Caco-2 (cell line): ENCODE measurements at regions not wholly inside any gene's neighbourhood (a gene's known extent, or its start where the extent isn't known, plus 50 kb on each side); places are given as distances from the start of the nearest gene placed in this dataset.

Experiments
- BruUV-seq: library from RNA; stranded (reverse); fragments of 400-500 nt; replicated peaks from 2 replicates; lab custom pipeline; 2021; lab: Mats Ljungman, UMichigan
- CTCF ChIA-PET: fragments of 300-600 bp; sonication (Branson Sonifier 250); formaldehyde crosslinking; loops from one replicate; lab custom pipeline; 2022; ENCODE audit warnings: antibody characterized with exemption; lab: Charles Lee
- POLR2A ChIA-PET: fragments of 300-600 bp; sonication (Branson Sonifier 250); formaldehyde crosslinking; loops from one replicate; lab custom pipeline; 2022; ENCODE audit warnings: antibody characterized with exemption; lab: Charles Lee
- DNase-seq, 2 experiments: peaks; one replicate each; pipeline versions ENCODE4 v3.0.0 to v3.0.0-alpha.2; 2020 to 2022
- H3K27me3 ChIP-seq: replicated peaks from 2 replicates; pipeline ENCODE4 v1.6.0; 2011; ENCODE audit warnings: low read length; ENCODE audit not compliant: control insufficient read depth, insufficient read depth
- H3K36me3 ChIP-seq: 2 replicates; pipeline ENCODE4 v1.5.1; 2011; ENCODE audit warnings: low read length; ENCODE audit not compliant: control insufficient read depth, insufficient read depth
- H3K4me1 ChIP-seq: fragments of 250-450 bp; sonication (Bioruptor Pico); 2 replicates; pipeline ENCODE4 v1.5.1; 2020; ENCODE audit warnings: mild to moderate bottlenecking
- H3K4me3 ChIP-seq: 2 replicates; pipeline ENCODE4 v1.5.1; 2011; ENCODE audit warnings: low read depth, mild to moderate bottlenecking, control low read depth, low read length
- H3K9me3 ChIP-seq: fragments of 250-450 bp; sonication (Bioruptor Pico); 2 replicates; pipeline ENCODE4 v1.5.1; 2020; ENCODE audit warnings: mild to moderate bottlenecking, moderate library complexity
- H3K27ac Mint-ChIP-seq: one replicate; pipeline ENCODE4 v1.8.0; 2022; ENCODE audit warnings: mixed read lengths; ENCODE audit not compliant: unreplicated experiment
- H3K27me3 Mint-ChIP-seq: one replicate; pipeline ENCODE4 v1.8.0; 2022; ENCODE audit warnings: mixed read lengths; ENCODE audit not compliant: insufficient read depth, unreplicated experiment
- H3K36me3 Mint-ChIP-seq: one replicate; pipeline ENCODE4 v1.8.0; 2022; ENCODE audit warnings: mild to moderate bottlenecking, mixed read lengths; ENCODE audit not compliant: insufficient read depth, unreplicated experiment
- H3K4me1 Mint-ChIP-seq: one replicate; pipeline ENCODE4 v1.8.0; 2022; ENCODE audit warnings: low read depth, mixed read lengths; ENCODE audit not compliant: unreplicated experiment
- H3K4me3 Mint-ChIP-seq: one replicate; pipeline ENCODE4 v1.8.0; 2022; ENCODE audit warnings: mild to moderate bottlenecking, moderate library complexity, mixed read lengths; ENCODE audit not compliant: unreplicated experiment
- H3K9me3 Mint-ChIP-seq: one replicate; pipeline ENCODE4 v1.8.0; 2022; ENCODE audit warnings: mixed read lengths; ENCODE audit not compliant: unreplicated experiment
- intact Hi-C: fragments of 100-400 bp; cut with micrococcal nuclease; formaldehyde crosslinking; loops from one replicate; pipeline ENCODE4 v1.10.0; 2022; ENCODE audit not compliant: unreplicated experiment
- TF ChIP-seq, protein P1 (sequence below), 2 experiments: fragments of 200-600 bp in 1 of 2; IDR thresholded peaks; 1 replicate in 1 of 2; 2 replicates in 1 of 2; pipeline versions ENCODE4 v1.5.1 to v1.8.0; 2011 to 2022; ENCODE audit warnings: antibody characterized with exemption in 1 of 2, control low read depth in 1 of 2, inconsistent platforms in 1 of 2, low read depth in 1 of 2, low read length in 1 of 2, mild to moderate bottlenecking in 1 of 2, moderate library complexity in 1 of 2; ENCODE audit not compliant: insufficient read depth in 1 of 2, severe bottlenecking in 1 of 2, unreplicated experiment in 1 of 2

DNA sequence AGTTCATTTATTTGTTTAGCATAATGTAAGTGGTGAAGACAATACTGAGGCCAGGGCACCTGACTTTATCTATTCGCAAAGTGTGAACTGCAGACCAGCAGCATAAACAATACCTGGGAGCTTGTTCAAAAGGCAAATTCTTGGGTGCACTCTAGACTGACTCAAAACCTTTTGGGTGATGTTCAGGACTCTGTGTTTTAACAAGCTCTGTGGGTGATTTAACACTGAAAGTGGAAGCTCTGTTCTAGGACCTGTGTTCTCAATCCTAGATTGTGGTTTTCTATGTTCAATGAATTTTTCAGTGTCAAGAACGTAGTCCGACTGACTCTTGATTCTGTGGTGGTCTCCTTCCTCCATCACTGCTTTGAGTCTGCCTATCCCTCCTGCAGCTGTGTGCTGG lies 71.9 kb downstream of the GPR88 start:
- H3K9me3 ChIP-seq, result no peaks in the 10 kb centered on the region
- DNase-seq, result no peak
- Mint-ChIP-seq H3K36me3 (no peaks in the 10 kb centered on the region), H3K4me1 (no peaks in the 10 kb centered on the region), H3K9me3 (no peaks in the 10 kb centered on the region), H3K27me3 (peaks cover 5% of the 10 kb centered on the region), H3K27ac (no peak overlapping the region), H3K4me3 (no peak overlapping the region)
- ChIA-PET CTCF (no interaction called here), POLR2A (no interaction called here)
- H3K4me3 ChIP-seq, result no peak overlapping the region
- no peaks in the 10 kb centered on the region for H3K4me1 ChIP-seq
- intact Hi-C loops, result loop anchor here (5.0 kb wide), 1 partner anchor 148 kb away; no protein-coding TSS in a partner anchor
- H3K36me3 ChIP-seq, result no peaks in the 10 kb centered on the region
- no peaks in the 10 kb centered on the region for H3K27me3 ChIP-seq
- BruUV-seq, result no TSS peak
- TF ChIP-seq, protein P1, sequence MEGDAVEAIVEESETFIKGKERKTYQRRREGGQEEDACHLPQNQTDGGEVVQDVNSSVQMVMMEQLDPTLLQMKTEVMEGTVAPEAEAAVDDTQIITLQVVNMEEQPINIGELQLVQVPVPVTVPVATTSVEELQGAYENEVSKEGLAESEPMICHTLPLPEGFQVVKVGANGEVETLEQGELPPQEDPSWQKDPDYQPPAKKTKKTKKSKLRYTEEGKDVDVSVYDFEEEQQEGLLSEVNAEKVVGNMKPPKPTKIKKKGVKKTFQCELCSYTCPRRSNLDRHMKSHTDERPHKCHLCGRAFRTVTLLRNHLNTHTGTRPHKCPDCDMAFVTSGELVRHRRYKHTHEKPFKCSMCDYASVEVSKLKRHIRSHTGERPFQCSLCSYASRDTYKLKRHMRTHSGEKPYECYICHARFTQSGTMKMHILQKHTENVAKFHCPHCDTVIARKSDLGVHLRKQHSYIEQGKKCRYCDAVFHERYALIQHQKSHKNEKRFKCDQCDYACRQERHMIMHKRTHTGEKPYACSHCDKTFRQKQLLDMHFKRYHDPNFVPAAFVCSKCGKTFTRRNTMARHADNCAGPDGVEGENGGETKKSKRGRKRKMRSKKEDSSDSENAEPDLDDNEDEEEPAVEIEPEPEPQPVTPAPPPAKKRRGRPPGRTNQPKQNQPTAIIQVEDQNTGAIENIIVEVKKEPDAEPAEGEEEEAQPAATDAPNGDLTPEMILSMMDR (IDR thresholded peaks at IDR 0.05; ENCODE audit: insufficient read depth in 1 of 2, low read depth in 1 of 2, low read length in 1 of 2, severe bottlenecking in 1 of 2, unreplicated experiment in 1 of 2), result no peak

DNA sequence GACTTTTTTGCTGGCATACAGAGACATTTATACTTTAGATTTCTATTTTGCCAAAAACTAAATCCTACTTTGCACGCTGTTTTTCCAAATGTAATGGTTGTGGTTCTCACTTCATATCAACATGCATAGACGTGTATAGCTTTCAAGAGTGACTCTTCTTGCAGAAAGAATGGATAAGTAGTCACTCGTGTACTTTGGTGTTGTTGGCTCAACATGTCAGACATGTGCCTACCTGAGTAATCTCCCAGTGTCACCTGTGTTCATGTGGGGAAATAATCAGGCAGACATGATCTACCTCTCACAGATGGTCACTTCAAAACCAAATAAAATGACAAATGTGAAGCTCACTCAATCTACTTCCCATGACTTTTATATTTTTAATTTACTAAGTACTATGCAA lies 73.1 kb downstream of the GPR88 start:
- no peak for DNase-seq
- Histone ChIP-seq H3K9me3 (no peaks in the 10 kb centered on the region), H3K4me1 (no peaks in the 10 kb centered on the region), H3K4me3 (no peak overlapping the region), H3K36me3 (no peaks in the 10 kb centered on the region), H3K27me3 (no peaks in the 10 kb centered on the region)
- no TSS peak for BruUV-seq
- ChIA-PET CTCF (no interaction called here), POLR2A (no interaction called here)
- no peaks in the 10 kb centered on the region for H3K4me1 Mint-ChIP-seq
- H3K27ac Mint-ChIP-seq, result no peak overlapping the region
- H3K27me3 Mint-ChIP-seq, result peaks cover 5% of the 10 kb centered on the region
- intact Hi-C loops, result no loop called here
- TF ChIP-seq, protein P1 (IDR thresholded peaks at IDR 0.05; ENCODE audit: insufficient read depth in 1 of 2, low read depth in 1 of 2, low read length in 1 of 2, severe bottlenecking in 1 of 2, unreplicated experiment in 1 of 2), result no peak
- H3K36me3 Mint-ChIP-seq, result no peaks in the 10 kb centered on the region
- H3K4me3 Mint-ChIP-seq, result no peak overlapping the region
- H3K9me3 Mint-ChIP-seq, result no peaks in the 10 kb centered on the region

DNA sequence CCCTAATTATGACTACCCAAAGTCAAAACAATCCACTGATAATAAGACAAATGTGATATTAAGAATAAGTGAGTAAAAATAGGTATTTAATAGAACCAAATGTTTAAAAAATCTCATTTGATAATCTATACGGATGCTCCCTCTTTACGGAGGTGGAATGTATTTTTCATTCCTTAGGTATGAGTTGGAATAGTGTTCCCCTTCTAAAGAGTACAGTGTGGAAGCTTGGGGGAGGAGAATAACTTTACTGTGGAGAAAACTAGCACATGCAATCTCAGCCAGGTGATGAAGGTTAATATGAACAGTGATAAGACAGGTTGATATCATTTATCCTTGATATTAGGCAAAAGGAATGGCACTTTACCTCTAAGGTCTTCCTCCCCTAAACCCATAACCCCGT lies 74.6 kb downstream of the GPR88 start:
- Histone ChIP-seq H3K36me3 (no peaks in the 10 kb centered on the region), H3K4me1 (no peaks in the 10 kb centered on the region), H3K9me3 (no peaks in the 10 kb centered on the region), H3K4me3 (no peak overlapping the region), H3K27me3 (no peaks in the 10 kb centered on the region)
- Mint-ChIP-seq H3K9me3 (no peaks in the 10 kb centered on the region), H3K4me1 (no peaks in the 10 kb centered on the region), H3K27ac (no peak overlapping the region), H3K4me3 (no peak overlapping the region), H3K27me3 (peaks cover 5% of the 10 kb centered on the region), H3K36me3 (no peaks in the 10 kb centered on the region)
- ChIA-PET CTCF (no interaction called here), POLR2A (no interaction called here)
- intact Hi-C loops, result no loop called here
- BruUV-seq, result no TSS peak
- no peak for DNase-seq
- TF ChIP-seq, protein P1 (IDR thresholded peaks at IDR 0.05; ENCODE audit: insufficient read depth in 1 of 2, low read depth in 1 of 2, low read length in 1 of 2, severe bottlenecking in 1 of 2, unreplicated experiment in 1 of 2), result no peak
